Esophagus squamous epithelium (tissue), 4 donors: ENCODE measurements at regions not wholly inside any gene's neighbourhood (a gene's known extent, or its start where the extent isn't known, plus 50 kb on each side); places are given as distances from the start of the nearest gene placed in this dataset.
A peak's percentile ranks its signal among the peaks of the same experiment; 100 is the strongest.

Experiments
- POLR2A ChIP-seq, 4 donors: fragments of 450-650 bp; IDR thresholded peaks; one replicate each; pipeline ENCODE4 v1.6.1; 2017; ENCODE audit warnings: antibody characterized with exemption in 4 of 4, mild to moderate bottlenecking in 4 of 4, moderate library complexity in 3 of 4
- TF ChIP-seq, protein P1 (sequence below), 6 experiments: fragments of 450-650 bp in 4 of 6; fragments of 200-600 bp in 2 of 6; sonication (generic) in 2 of 6; IDR thresholded peaks; one replicate each; pipeline ENCODE4 v1.5.1; 2016 to 2019; ENCODE audit warnings: antibody characterized with exemption in 6 of 6, mild to moderate bottlenecking in 4 of 6, moderate library complexity in 4 of 6

DNA sequence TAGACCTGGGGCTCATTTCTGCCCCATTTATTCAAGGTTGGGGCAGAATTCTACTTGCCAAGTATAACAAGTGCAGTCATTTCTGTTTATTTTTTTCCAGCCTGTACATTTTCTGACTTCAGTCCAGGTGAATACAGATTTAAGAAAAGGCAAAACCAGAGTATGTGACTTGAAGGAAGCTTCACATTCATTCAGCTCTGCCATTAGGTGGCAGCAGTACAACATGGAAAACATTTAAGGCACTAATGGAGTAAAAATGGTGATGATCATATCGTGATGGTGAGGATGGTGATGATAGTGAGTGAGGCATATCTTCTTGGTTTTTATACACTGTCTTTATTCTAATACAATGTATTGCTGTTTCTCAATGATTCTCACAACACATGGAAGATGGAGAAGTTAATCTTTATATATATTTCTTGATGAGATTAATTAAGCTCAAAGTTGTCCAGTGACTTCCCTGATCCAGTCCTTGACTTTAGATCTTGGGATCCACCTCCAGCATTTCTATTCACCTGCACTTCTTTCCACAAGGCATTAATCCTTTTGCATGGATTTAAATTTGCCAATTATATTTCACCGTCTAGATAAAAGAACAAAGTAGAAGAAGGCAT lies 176.7 kb upstream of the SEL1L start:
- TF ChIP-seq, protein P1, sequence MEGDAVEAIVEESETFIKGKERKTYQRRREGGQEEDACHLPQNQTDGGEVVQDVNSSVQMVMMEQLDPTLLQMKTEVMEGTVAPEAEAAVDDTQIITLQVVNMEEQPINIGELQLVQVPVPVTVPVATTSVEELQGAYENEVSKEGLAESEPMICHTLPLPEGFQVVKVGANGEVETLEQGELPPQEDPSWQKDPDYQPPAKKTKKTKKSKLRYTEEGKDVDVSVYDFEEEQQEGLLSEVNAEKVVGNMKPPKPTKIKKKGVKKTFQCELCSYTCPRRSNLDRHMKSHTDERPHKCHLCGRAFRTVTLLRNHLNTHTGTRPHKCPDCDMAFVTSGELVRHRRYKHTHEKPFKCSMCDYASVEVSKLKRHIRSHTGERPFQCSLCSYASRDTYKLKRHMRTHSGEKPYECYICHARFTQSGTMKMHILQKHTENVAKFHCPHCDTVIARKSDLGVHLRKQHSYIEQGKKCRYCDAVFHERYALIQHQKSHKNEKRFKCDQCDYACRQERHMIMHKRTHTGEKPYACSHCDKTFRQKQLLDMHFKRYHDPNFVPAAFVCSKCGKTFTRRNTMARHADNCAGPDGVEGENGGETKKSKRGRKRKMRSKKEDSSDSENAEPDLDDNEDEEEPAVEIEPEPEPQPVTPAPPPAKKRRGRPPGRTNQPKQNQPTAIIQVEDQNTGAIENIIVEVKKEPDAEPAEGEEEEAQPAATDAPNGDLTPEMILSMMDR (IDR thresholded peaks at IDR 0.05) = peak in 5 of 6 experiments; percentile 18 to 59 (median 48)
- no peak for TF ChIP-seq POLR2A (IDR thresholded peaks at IDR 0.05)
